ENCODE measurements at regions not wholly inside any gene's neighbourhood (a gene's known extent, or its start where the extent isn't known, plus 50 kb on each side); places are given as distances from the start of the nearest gene placed in this dataset.

DNA sequence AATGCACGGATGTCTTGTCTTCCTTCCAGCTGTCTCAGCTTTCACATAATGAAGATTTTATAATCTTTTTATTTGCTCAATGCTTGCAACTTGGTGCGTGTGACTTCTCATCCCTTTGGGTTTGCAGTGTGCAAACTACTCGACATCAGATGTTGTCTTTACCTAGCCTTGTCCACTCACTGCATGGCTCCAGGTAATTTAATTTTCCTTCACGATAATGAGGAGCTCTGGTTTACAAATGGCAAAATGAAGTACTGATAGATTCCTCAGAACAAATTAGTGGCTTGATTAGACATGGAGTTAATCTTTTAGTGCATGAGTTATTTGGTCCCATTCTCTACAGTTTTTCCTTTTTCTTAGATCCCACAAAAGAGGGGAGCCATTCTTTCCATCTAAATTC is 603.0 kb downstream of the CCDC171 start:
- intact Hi-C loops (cut with micrococcal nuclease; ENCODE audit: unreplicated experiment): no loop called here
- TF ChIP-seq, protein P1, sequence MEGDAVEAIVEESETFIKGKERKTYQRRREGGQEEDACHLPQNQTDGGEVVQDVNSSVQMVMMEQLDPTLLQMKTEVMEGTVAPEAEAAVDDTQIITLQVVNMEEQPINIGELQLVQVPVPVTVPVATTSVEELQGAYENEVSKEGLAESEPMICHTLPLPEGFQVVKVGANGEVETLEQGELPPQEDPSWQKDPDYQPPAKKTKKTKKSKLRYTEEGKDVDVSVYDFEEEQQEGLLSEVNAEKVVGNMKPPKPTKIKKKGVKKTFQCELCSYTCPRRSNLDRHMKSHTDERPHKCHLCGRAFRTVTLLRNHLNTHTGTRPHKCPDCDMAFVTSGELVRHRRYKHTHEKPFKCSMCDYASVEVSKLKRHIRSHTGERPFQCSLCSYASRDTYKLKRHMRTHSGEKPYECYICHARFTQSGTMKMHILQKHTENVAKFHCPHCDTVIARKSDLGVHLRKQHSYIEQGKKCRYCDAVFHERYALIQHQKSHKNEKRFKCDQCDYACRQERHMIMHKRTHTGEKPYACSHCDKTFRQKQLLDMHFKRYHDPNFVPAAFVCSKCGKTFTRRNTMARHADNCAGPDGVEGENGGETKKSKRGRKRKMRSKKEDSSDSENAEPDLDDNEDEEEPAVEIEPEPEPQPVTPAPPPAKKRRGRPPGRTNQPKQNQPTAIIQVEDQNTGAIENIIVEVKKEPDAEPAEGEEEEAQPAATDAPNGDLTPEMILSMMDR (IDR thresholded peaks at IDR 0.05; ENCODE audit: unreplicated experiment): no peak
- CTCF ChIA-PET: no interaction called here
- Mint-ChIP-seq H3K4me1 (ENCODE audit: low read depth, unreplicated experiment) (peaks cover 12% of the 10 kb centered on the region), H3K27me3 (ENCODE audit: unreplicated experiment) (no peaks in the 10 kb centered on the region), H3K4me3 (ENCODE audit: low read depth, unreplicated experiment) (no peak overlapping the region), H3K36me3 (ENCODE audit: insufficient read depth, unreplicated experiment) (no peaks in the 10 kb centered on the region), H3K27ac (ENCODE audit: unreplicated experiment) (no peak overlapping the region), H3K9me3 (ENCODE audit: low read depth, unreplicated experiment) (no peaks in the 10 kb centered on the region)
- DNase-seq: no peak
- no TSS peak for BruUV-seq (replicated peaks)

- Mint-ChIP-seq H3K27ac (ENCODE audit: unreplicated experiment) (no peak overlapping the region), H3K4me3 (ENCODE audit: low read depth, unreplicated experiment) (no peak overlapping the region), H3K36me3 (ENCODE audit: insufficient read depth, unreplicated experiment) (no peaks in the 10 kb centered on the region), H3K9me3 (ENCODE audit: low read depth, unreplicated experiment) (peaks cover 3% of the 10 kb centered on the region), H3K4me1 (ENCODE audit: low read depth, unreplicated experiment) (peaks cover 12% of the 10 kb centered on the region), H3K27me3 (ENCODE audit: unreplicated experiment) (no peaks in the 10 kb centered on the region)
- intact Hi-C loops (cut with micrococcal nuclease; ENCODE audit: unreplicated experiment): no loop called here
- BruUV-seq (replicated peaks): no TSS peak
- DNase-seq: no peak
- TF ChIP-seq, protein P1 (IDR thresholded peaks at IDR 0.05; ENCODE audit: unreplicated experiment): no peak
- CTCF ChIA-PET: interaction anchor here (0.7 kb wide), 1 partner anchor 120 kb away, joined by 6 read pairs; no protein-coding TSS in a partner anchor
Measured at GRCh38 chr9:16157216-16157615, 604.4 kb downstream of the CCDC171 start.

DNA sequence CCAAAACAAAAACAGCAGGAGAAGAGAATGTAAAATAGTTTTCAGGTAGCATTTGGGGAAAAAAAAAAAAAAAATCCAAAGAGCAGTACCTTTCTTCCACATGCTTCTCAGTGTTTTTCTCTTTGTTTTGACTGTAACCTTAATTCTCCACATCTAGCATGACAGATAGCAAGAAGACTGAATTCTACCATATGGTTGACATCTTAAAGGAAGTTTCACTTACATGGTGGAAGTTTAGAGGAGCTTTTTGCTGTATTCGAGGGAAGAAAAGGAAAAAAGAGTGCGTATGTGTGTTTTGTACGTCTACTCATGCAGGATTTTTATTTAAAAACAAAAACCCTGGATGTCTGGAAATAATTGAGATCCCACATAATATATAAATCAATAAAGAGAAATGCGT is 604.8 kb downstream of the CCDC171 start:
- DNase-seq: no peak
- TF ChIP-seq, protein P1 (IDR thresholded peaks at IDR 0.05; ENCODE audit: unreplicated experiment): no peak
- Mint-ChIP-seq H3K9me3 (ENCODE audit: low read depth, unreplicated experiment) (peaks cover 3% of the 10 kb centered on the region), H3K36me3 (ENCODE audit: insufficient read depth, unreplicated experiment) (no peaks in the 10 kb centered on the region), H3K4me1 (ENCODE audit: low read depth, unreplicated experiment) (peaks cover 12% of the 10 kb centered on the region), H3K4me3 (ENCODE audit: low read depth, unreplicated experiment) (no peak overlapping the region), H3K27ac (ENCODE audit: unreplicated experiment) (no peak overlapping the region), H3K27me3 (ENCODE audit: unreplicated experiment) (no peaks in the 10 kb centered on the region)
- BruUV-seq (replicated peaks): no TSS peak
- intact Hi-C loops (cut with micrococcal nuclease; ENCODE audit: unreplicated experiment): no loop called here
- CTCF ChIA-PET: interaction anchor here (0.7 kb wide), 1 partner anchor 120 kb away, joined by 6 read pairs; no protein-coding TSS in a partner anchor

DNA sequence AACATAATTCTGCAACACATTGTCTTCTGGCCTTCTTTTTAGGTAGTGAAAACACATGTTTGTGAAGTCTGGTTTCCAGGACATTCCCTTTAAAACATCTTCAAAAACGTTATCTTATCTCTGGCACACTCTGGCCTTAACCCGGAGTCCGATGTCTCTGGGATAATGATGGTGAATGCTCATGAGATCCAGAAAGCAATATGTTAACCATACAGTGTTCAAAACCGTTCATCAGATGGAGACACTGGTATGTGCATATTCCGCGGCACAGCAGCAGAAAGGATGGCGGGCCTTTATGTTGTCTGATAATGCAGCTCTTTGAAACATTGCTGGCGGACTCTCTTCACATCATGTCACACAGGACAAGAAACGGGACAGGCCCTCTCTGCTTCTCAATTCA is 605.2 kb downstream of the CCDC171 start:
- peaks cover 12% of the 10 kb centered on the region for H3K4me1 Mint-ChIP-seq (ENCODE audit: low read depth, unreplicated experiment)
- DNase-seq: no peak
- H3K9me3 Mint-ChIP-seq (ENCODE audit: low read depth, unreplicated experiment): peaks cover 3% of the 10 kb centered on the region
- no peak overlapping the region for H3K27ac Mint-ChIP-seq (ENCODE audit: unreplicated experiment)
- no peak overlapping the region for H3K4me3 Mint-ChIP-seq (ENCODE audit: low read depth, unreplicated experiment)
- no TSS peak for BruUV-seq (replicated peaks)
- no peaks in the 10 kb centered on the region for H3K27me3 Mint-ChIP-seq (ENCODE audit: unreplicated experiment)
- CTCF ChIA-PET: interaction anchor here (0.7 kb wide), 1 partner anchor 121 kb away, joined by 6 read pairs; no protein-coding TSS in a partner anchor
- H3K36me3 Mint-ChIP-seq (ENCODE audit: insufficient read depth, unreplicated experiment): no peaks in the 10 kb centered on the region
- TF ChIP-seq, protein P1 (IDR thresholded peaks at IDR 0.05; ENCODE audit: unreplicated experiment): no peak
- intact Hi-C loops (cut with micrococcal nuclease; ENCODE audit: unreplicated experiment): no loop called here
